DLD1 (cell line): ENCODE measurements at regions not wholly inside any gene's neighbourhood (a gene's known extent, or its start where the extent isn't known, plus 50 kb on each side); places are given as distances from the start of the nearest gene placed in this dataset.

Experiments used
- in situ Hi-C: cut with HindIII; loops from 2 replicates; pipeline ENCODE4 v1.10.0; 2017; ENCODE audit warnings: low sequenced_read_pairs

- in situ Hi-C loops = no loop called here
Measured at GRCh38 chr12:77630790-77631445, 199.8 kb upstream of the NAV3 start.

- in situ Hi-C loops = no loop called here
Measured at GRCh38 chr12:77630344-77630743, 200.3 kb upstream of the NAV3 start.

GRCh38 chr12:77629141-77629540 lies 201.6 kb upstream of the NAV3 start:
- in situ Hi-C loops = no loop called here

- in situ Hi-C loops = no loop called here
Measured at GRCh38 chr12:77625441-77625840, 205.3 kb upstream of the NAV3 start.

GRCh38 chr12:77619425-77619824 lies 211.3 kb upstream of the NAV3 start:
- in situ Hi-C loops = no loop called here

GRCh38 chr12:77617818-77618217 lies 212.9 kb upstream of the NAV3 start:
- in situ Hi-C loops = no loop called here

GRCh38 chr12:77615332-77615731 lies 215.4 kb upstream of the NAV3 start:
- in situ Hi-C loops = no loop called here

- in situ Hi-C loops = no loop called here
Measured at GRCh38 chr12:77613411-77613810, 217.3 kb upstream of the NAV3 start.

- in situ Hi-C loops = no loop called here
Measured at GRCh38 chr12:77610446-77610845, 220.2 kb upstream of the NAV3 start.

GRCh38 chr12:77609016-77609415 lies 221.7 kb upstream of the NAV3 start:
- in situ Hi-C loops = no loop called here

- in situ Hi-C loops = no loop called here
Measured at GRCh38 chr12:77608271-77608824, 222.3 kb upstream of the NAV3 start.

GRCh38 chr12:77606348-77606747 lies 224.3 kb upstream of the NAV3 start:
- in situ Hi-C loops = no loop called here

GRCh38 chr12:77603946-77604345 lies 226.7 kb upstream of the NAV3 start:
- in situ Hi-C loops = no loop called here

- in situ Hi-C loops = no loop called here
Measured at GRCh38 chr12:77601069-77601468, 229.6 kb upstream of the NAV3 start.

- in situ Hi-C loops = no loop called here
Measured at GRCh38 chr12:77600468-77600843, 230.2 kb upstream of the NAV3 start.

- in situ Hi-C loops = no loop called here
Measured at GRCh38 chr12:77599782-77600467, 230.8 kb upstream of the NAV3 start.

GRCh38 chr12:77594366-77594765 lies 236.3 kb upstream of the NAV3 start:
- in situ Hi-C loops = no loop called here

- in situ Hi-C loops = no loop called here
Measured at GRCh38 chr12:77592836-77593235, 237.9 kb upstream of the NAV3 start.

GRCh38 chr12:77591959-77592743 lies 238.5 kb upstream of the NAV3 start:
- in situ Hi-C loops = no loop called here

- in situ Hi-C loops = no loop called here
Measured at GRCh38 chr12:77590306-77590705, 240.4 kb upstream of the NAV3 start.

- in situ Hi-C loops = no loop called here
Measured at GRCh38 chr12:77584860-77585259, 245.8 kb upstream of the NAV3 start.
